ENCODE measurements at regions not wholly inside any gene's neighbourhood (a gene's known extent, or its start where the extent isn't known, plus 50 kb on each side); places are given as distances from the start of the nearest gene placed in this dataset.

DNA sequence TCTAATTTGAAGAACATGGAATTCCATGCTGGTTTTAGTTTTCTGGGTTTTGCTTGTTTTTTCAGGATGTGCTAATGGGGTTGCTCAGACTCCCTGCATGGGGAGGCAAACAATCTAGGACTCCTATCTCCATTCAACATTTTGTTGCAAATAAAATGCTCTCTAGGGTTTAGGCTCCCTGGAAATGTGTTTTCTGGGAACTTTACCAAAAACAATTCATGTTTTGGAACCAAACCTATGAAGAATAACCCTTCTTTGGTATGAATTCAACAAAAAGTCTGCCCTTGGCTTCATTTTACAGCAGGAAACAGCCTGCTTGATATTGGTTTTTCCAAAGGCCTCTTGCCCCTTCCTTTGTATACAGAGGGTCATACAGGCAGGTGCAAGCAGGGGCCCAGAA is 217.7 kb downstream of the FOXA2 start:
- no peak for DNase-seq

DNA sequence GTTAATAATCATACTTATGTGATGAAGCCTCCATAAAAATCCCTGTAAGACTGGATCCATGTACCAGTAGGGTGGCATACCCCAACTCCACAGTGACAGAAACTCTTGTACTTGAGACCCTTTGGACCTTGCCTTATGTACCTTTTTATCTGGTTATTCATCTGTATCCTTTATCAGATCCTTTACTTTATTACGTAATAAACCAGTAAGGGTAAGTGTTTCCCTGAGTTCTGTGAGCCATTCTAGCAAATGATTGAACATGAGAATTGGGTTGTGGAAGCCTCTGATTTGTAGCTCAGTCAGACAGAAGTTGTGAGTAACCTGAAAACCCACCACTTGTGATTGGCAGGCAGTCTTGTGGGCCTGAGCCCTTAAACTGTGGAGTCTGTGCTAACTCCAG is 229.7 kb downstream of the FOXA2 start:
- DNase-seq = no peak

DNA sequence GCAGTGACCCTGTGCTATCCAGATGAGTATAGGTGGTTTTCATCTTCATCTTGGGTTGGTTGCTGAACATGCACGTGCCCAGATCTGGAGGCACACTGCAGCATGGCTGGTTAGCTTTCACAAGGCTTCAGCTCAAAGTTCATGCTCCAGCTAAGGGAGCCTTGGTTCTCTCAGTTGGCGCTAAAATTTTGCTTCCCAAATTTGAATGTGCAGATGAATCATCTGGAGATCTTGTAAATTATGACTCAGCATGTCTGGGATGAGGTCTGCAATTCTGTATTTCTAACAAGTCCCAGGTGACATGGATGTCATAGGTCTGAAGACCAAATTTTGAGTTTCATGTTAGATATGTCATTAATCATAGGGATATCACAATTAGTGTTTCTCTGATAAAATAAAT is 230.8 kb downstream of the FOXA2 start:
- no peak for DNase-seq

DNA sequence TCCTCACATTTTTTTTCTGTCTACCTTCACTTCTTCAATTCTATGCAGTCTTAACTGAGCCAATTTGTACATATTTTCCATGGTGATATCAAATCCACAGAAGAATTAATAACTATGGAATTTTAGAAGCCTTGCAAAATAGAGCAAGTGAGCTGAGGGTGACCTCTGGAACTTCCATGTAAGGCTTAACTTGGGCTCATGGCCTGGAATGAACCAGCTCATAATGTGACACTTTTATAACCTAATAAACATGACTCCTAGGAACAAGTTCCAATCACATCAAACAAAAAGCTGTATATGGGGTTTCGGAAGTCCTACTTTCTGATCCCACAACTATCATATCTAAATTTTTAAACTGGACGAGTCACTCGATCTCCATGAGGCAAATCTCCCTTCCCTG is 232.4 kb downstream of the FOXA2 start:
- DNase-seq = no peak

DNA sequence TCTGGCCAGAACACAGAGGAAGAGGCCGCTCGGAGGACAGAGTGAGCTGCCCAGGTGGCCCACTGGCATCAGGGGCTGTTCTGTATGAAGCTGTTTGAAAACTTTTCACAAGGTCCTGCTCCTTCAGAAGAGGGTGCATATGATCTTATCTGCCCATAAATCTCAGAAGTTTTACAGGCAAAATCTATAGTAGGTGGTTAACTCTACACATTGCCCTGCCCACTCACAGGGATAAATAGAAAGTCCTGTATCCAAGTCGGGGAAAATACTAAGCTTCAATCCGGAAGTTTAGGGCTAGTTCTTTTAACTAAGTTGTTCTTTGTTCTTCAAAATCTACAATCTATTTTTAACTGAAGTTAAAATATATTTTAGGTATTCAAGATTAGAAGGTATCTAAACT is 233.7 kb downstream of the FOXA2 start:
- DNase-seq = no peak

DNA sequence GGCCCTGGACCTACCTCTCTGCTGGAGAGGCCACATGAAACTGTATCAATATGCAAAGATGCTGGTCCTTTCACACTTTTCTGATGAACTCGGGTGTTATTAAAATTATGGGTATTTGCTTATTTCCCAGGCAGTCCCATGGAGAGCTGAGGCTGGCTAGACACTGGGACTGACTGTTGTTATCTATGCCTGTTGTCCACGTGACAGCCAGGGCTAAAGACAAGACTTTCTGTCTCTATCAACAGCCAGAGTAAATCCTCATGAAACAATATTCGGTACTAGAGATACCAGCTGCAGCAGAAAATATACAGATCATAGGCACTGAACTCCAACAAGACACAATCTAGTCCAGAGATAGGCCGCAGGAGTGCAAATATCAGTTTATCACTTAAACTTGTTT is 236.4 kb downstream of the FOXA2 start:
- no peak for DNase-seq

DNA sequence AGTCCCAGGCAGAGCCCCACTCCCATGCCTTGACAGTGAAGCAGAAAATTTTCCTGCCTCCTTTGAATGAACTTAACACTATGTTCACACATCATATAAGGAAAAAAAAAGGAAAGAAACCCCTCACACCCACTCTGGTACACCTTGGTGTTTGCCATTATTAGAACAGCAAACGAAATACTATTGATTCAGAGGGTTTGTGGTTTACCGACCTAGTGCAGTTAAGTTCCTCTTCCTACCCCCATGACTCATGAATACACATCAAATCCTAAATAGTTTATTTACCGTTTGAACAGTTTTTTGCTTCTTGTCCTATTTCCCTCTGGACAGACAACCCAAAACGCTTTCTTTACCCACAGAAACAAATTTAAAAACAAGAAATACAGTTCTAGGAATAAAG is 237.7 kb downstream of the FOXA2 start:
- no peak for DNase-seq

DNA sequence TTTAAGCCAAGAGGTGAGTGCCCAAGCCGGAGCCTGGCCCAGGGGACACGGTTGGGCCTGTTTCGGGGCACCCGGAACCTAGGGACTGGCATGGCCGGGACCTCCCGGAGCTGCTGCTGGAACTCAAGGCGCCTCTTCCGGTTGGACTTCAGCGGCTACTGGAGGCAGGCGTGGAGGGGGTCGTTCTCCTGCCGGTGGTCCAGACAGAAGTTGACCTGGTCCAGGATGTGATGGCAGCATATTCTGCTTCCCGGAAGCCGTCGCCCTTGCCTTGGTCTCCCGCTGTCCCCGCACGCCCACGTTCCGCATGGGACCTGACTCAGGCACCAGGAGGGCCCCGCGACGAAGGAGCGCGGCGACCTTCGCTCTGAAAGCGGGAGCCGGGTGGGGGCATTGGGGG is 240.8 kb downstream of the FOXA2 start:
- DNase-seq = no peak

DNA sequence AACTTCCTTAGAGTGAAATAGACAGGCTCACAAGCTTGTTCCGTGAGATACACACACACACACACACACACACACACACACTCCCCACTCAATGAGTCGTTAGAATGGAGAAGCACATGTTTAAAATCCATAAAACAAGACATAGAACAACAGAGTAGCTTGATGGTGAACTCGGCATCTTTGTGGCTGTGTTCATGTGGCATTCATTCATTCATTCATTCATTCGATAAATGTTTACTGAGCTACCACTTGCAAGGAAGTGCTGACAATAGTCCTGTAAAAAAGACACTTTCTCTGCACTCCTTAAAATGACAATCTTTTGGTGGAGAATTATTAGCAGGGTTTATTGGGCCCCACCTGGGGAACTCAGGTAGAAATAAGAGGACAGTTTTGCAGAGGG is 242.0 kb downstream of the FOXA2 start:
- no peak for DNase-seq

DNA sequence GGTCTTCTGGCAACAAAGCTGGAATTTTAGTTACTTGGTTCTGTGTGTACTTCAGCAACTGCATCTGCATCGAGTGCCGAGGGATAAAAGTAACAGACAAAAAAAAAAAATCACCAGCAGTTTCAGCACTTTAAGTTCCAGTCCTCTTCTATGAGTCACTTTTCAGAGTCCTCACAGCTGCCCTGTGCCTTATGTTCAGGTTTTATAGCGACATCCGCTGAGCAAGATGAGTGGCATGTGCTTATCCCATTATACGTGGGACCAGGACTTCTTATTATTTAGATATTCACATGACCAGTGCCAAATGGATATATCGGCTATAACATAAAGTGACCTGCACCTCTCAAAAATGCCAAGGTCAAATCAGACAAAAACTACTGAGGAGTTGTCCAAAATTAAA is 242.9 kb downstream of the FOXA2 start:
- DNase-seq = no peak

DNA sequence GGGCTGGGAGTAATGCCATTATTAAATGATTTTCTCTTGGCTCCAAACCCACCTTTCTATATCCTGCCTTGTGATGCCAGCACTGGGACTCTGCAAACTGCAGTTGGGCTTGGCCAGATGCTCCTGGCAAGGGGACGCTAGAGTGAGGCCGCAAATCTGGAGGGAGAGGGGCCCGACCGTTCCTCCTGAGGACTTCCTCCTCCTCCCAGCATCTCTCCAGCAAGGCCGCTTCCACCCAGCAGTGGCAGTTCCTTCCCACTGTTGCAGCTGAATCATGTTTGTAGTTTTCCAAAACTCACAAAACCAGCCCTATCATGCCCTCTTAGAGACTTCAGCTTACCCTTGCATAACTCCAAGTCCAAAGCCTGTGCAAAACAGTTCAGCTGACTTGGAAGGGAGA is 244.4 kb downstream of the FOXA2 start:
- no peak for DNase-seq

DNA sequence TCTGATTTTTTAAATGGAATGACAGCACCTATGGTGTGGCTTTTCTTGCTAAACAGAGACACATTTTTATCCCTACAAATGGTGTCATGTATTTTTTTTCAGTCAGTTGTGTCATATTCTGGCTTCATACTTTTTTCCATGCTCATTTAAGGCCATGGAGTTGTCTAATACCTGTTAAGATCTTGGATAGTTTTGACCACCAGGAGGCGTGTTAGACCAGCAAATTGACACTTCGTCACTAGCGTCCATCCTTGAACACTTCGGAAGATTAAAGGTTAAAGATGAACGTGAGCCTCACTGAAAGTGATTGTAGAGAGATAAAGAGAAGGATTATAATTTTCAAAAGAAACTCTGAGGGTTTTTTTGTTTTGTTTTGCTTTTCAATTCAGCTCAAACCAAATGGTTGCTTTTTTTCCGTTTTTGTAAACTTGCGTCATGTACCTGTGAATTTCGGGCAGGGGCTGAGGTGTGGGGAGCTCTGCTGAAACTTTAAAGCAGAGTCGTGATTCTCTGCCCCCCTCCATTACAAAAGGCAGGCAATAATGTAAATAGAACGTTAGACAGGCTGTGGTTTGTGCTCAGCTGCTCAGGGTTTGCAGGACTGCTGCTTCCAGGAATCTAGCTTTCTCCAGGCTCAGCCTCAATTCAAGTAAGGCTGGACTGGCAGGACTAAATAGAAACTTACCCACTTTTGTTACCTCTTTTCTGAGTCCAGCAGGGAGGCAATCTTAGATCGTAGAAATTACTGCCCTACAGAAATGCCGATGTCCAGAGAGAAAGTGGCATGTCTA is 245.1 kb downstream of the FOXA2 start:
- peak; percentile 81 for DNase-seq

DNA sequence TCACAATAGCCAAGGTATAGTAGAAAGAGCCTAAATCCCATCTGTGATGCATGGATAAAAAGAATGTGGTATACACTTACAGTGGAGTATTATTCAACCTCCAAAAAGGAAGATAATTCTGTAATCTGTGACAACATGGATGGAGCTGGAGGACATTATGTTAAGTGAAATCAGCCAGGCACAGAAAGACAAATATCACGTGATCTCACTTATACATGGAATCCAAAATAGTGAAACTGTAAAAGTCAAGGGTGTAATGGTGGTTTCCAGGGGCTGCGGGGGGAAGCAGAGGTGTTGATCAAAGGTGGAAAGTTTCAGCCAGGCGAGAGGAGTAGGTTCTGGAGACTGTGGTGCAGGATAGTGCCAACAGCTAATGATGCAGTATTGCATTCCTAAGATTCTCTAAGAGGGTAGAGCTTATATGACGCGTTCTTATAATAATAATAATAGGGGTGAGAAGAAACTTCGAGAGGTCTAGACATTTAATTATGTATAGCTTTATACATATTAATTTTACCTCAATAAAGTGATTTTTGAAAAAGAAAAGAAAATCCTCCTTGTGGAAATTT is 246.1 kb downstream of the FOXA2 start:
- no peak for DNase-seq

DNA sequence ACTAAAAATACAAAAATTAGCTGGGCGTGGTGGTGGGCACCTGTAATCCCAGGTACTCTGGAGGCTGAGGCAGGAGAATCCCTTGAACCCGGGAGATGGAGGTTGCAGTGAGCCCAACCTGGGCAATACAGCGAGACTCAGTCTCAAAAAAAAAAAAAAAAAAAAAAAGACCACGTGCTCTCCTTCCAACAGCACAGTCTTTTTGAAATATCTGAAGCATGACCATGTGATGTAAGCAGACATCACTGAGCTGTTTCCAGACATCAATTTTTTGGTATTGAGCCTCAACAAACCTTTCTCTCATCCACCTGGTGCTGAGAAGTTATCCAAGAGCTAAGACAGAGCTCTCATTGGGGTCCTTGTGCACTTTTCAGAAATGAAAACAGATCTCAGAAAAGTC is 249.2 kb downstream of the FOXA2 start:
- no peak for DNase-seq

DNA sequence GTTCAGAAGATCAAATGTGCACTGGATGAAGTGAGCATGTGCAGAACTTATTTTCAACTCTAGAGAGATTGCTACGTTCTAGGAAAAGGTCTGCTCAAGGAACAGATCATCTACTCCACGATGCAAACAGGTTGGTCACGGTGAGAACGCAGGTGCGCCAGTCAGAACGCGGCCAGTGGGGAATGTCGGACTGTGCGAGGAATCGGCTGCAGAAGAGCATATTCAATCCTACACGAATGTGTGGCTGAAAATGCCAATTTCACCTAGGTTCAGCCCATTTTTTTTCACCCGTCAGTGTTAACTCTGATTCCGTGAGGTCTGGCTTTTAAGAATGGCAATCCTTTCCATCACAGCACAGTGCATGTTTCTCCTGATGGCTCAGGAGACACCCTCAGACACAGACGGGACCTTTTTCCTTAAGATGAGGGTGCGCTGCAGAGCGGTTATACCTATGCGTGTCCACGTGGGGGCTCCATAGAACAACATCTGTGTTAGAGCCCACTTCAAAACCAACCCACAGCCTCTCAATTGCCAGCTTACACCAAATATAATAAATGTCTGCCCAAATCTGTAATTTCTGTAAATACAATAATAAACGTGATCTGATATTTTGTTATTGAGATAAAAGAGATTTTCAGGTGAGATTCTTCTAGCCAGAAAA is 250.4 kb downstream of the FOXA2 start:
- DNase-seq = peak; percentile 56

DNA sequence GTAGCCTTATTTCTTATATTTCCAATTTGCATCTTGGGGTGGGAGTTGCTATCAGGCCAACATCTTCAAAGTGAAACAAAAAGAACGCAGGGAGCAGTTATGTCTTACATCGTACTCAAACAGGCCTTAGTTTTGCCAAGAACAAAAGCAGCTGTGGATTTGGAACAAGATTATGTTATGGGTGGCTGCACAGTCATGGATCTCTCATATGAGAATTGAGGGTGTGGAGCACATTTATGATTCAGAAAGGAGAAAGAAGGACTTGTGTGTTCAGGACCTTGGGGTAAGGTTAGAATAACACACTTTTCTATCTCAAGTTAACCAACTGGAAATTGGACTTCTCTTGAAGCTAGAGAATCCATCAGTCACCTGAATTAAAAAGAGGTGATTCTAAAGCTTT is 259.9 kb downstream of the FOXA2 start:
- no peak for DNase-seq

DNA sequence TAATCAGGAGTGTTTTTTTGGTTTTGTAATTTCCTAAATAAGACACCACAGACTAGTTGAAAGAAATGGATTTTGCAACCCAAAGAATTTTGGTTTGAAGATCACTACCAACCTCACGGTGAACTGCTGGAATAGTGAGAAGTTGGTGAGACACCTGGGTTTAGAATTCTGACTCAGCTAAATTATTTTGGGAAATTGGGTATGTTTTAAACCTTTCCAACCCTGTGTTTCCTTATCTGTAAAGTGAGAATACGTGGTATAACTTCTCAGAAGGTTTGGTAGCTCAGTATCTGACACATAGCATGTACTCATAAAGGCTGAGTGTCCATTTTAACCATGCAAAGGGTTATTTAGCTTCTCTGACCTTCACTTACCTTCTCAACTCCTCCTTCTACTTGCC is 261.9 kb downstream of the FOXA2 start:
- no peak for DNase-seq

DNA sequence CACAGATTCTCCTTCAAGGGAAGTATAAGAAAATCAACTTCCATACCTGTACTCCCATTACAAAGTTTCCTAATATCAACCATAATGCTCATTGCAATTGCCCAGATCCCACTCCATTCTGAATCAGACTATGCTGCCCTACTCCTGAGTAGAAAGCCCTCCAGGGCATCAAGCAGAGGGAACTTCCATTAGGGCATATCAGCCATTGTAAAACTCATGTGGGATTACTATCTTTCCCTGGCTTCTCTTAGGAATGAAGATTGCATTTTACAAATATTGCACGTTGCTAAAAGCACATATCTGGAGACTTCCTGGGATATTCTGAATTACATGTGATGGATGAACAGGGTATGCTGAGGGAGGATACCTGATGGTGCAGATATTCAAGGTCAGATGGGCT is 263.2 kb downstream of the FOXA2 start:
- DNase-seq = no peak

DNA sequence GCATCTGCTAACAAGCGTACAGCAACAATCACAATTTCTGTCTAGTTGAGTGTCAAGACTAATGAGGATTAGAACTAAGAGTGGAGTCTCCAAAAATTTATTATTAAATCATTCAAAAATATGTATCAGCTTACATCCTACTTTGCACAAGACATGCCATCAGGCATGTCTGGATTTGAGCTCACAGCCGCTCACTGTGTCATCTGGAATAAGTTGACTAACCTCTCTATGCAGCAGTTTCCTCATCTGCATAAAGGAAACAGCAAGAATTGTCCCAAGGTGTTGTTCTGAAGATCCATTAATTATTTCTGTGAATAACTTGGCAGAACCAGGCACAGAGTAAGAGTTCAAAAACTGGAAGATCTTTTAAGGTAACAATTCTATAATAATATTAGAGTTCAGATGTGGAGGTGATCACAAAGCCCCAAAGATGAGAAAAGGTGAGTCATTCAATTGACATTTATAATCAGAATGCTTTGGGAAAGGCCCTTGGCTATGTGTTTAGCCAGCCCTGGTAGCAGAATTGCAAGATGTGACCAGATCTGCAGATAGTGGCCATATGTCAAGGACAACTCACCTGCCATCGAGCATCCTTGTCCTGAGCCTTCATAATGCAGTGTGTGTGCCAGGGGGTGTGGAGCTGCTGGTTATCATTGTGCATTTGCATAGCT is 264.0 kb downstream of the FOXA2 start:
- DNase-seq = no peak

DNA sequence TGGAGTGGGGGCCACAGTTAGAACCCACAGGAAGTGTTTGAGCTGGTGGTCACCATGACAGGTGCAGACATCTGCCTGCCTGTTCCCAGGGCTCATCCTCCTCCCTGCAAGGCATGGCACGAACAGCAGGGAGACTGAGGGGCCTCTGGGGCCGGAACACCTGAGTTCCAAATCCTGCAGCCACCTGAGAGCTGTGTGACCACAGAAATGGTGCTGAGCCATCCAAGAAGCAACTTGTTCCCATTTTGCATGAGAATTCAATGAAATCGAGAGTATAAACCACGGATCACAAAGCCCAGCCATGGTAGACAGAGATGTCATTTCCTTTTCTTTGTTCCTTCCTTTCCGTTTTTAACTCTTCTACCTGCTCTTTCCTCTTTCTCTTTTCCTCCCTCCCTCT is 268.6 kb downstream of the FOXA2 start:
- DNase-seq = no peak

DNA sequence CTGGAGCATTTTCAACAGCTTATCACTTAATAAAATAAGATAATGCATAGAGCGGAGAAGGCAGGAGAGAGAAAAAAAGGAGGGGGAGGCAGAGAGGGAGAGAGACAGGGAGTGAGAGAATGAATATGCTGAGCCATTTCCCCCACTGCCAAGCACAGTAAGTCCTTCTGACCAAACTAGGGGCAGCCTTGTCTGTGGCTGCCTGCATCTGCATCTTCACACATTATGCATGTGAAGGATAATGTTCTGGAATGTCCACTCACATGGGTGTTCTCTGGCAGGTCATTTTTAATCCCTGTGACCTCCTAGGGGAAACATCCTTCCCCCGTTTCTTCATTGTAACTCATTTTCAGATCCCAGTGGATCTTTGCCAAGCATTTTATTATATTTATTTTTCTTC is 269.3 kb downstream of the FOXA2 start:
- DNase-seq = no peak

DNA sequence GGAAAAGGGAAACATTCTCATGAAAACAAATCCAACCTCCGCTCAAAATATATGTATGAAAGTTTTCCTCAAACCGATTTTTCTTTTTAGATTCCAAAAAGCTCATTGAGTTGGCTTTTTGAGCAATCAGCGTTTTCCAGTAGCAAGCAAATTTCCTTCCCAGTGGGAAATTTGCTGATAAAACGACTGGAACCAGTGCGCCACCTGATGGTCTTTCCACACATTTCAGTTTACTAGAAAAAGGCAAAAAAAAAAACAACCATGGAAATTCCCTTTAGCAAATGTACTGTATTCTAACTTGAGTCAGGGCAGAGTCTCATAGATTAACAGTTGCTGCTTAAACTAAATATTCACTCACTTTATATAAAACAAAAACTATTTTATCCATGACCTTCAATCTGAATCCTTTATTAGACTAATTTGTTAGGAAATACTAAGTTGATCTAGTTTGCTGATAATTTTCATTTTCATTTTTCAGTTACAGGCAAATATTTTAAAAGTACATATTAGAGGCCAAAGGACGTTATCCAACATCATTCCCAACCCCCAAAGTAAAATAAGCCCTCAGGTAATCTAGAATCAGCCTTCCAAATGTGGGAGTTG is 271.5 kb downstream of the FOXA2 start:
- peak; percentile 20 for DNase-seq

DNA sequence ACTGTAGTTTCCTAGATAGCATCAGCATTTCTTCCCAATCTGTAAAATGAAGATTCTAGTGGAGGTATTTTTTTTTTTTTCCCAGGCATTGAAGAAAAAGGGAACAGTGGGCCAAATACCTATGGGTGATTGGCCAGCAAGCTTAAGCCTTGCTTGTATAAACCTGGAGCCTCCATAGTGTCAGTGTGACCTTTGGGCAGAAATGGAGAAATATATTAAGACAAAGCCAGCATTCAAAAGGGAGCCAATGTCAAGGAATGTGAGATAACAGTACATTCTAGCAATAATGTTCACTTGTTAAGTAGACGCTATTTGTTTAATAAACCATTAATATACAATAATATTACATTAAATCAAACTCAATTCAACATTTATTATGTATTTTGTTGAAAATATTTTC is 275.4 kb downstream of the FOXA2 start:
- DNase-seq = no peak

DNA sequence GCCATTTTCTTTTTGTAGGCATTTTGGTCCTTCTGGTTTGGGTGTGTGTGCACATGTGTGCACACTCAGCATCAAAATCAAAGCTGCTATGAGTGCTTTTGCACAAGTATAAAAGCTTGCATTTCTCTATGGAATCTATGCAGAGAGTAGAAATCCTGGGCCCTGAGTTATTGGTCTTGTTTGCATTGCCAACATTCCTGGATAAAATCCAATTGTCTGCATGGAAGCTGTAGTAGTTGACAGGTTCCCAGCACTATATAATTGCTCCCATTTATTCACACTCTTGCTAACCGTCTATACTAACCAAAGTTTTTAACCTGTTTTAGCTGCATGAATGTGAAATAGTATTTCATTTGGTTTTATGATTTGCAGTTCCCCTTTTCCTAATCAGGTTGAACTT is 277.0 kb downstream of the FOXA2 start:
- no peak for DNase-seq

Data from NCI-H2029 treated with DMSO at 0.1 percent for 48 hours (cell line).